Mesothelial cell of epicardium (in vitro differentiated cells): ENCODE measurements at regions not wholly inside any gene's neighbourhood (a gene's known extent, or its start where the extent isn't known, plus 50 kb on each side); places are given as distances from the start of the nearest gene placed in this dataset.

Experiments
- DNase-seq, 2 experiments: peaks; one replicate each; pipeline ENCODE4 v3.0.0; 2021; ENCODE audit warnings: low spot score in 2 of 2; ENCODE audit not compliant: unreplicated experiment in 2 of 2
- H3K27ac Mint-ChIP-seq: 2 replicates; pipeline ENCODE4 v1.8.0; 2021; ENCODE audit warnings: mixed read lengths
- H3K27me3 Mint-ChIP-seq: 2 replicates; pipeline ENCODE4 v1.8.0; 2021; ENCODE audit warnings: low read depth, mixed read lengths
- H3K36me3 Mint-ChIP-seq: 2 replicates; pipeline ENCODE4 v1.8.0; 2021; ENCODE audit warnings: mixed read lengths
- H3K4me1 Mint-ChIP-seq: 2 replicates; pipeline ENCODE4 v1.8.0; 2021; ENCODE audit warnings: mixed read lengths
- H3K4me3 Mint-ChIP-seq: 2 replicates; pipeline ENCODE4 v1.8.0; 2021; ENCODE audit warnings: mild to moderate bottlenecking, moderate library complexity, mixed read lengths
- H3K9me3 Mint-ChIP-seq: 2 replicates; pipeline ENCODE4 v1.8.0; 2021; ENCODE audit warnings: mixed read lengths
- CTCF ChIP-seq: fragments of 200-600 bp; sonication (generic); IDR thresholded peaks from one replicate; pipeline ENCODE4 v1.5.0; 2021; ENCODE audit warnings: antibody characterized with exemption; ENCODE audit not compliant: unreplicated experiment

GRCh38 chr15:52856286-52856685 is 66.2 kb upstream of the ONECUT1 start:
- Mint-ChIP-seq H3K36me3 (no peaks in the 10 kb centered on the region), H3K27me3 (peaks cover 37% of the 10 kb centered on the region), H3K27ac (no peak overlapping the region), H3K9me3 (no peaks in the 10 kb centered on the region), H3K4me3 (no peak overlapping the region), H3K4me1 (no peaks in the 10 kb centered on the region)
- no peak for DNase-seq
- TF ChIP-seq CTCF: no peak

- H3K4me3 Mint-ChIP-seq: no peak overlapping the region
- no peaks in the 10 kb centered on the region for H3K9me3 Mint-ChIP-seq
- peaks cover 31% of the 10 kb centered on the region for H3K27me3 Mint-ChIP-seq
- DNase-seq: no peak
- H3K27ac Mint-ChIP-seq: no peak overlapping the region
- no peaks in the 10 kb centered on the region for H3K36me3 Mint-ChIP-seq
- H3K4me1 Mint-ChIP-seq: no peaks in the 10 kb centered on the region
- TF ChIP-seq CTCF: no peak
Measured at GRCh38 chr15:52855157-52855556, 65.0 kb upstream of the ONECUT1 start.

- DNase-seq: no peak
- no peak for TF ChIP-seq CTCF
- no peaks in the 10 kb centered on the region for H3K4me1 Mint-ChIP-seq
- no peak overlapping the region for H3K27ac Mint-ChIP-seq
- peaks cover 43% of the 10 kb centered on the region for H3K27me3 Mint-ChIP-seq
- no peak overlapping the region for H3K4me3 Mint-ChIP-seq
- no peaks in the 10 kb centered on the region for H3K36me3 Mint-ChIP-seq
- peaks cover 4% of the 10 kb centered on the region for H3K9me3 Mint-ChIP-seq
Measured at GRCh38 chr15:52844823-52845222, 54.7 kb upstream of the ONECUT1 start.
